Activated T-helper 17 cell treated with anti-CD3 and anti-CD28 coated beads, Interleukin-2, amount 50 U/mL, for 72 hours (primary cell): ENCODE measurements at regions not wholly inside any gene's neighbourhood (a gene's known extent, or its start where the extent isn't known, plus 50 kb on each side); places are given as distances from the start of the nearest gene placed in this dataset.
A peak's percentile ranks its signal among the peaks of the same experiment; 100 is the strongest.

Source experiments
- ATAC-seq: fragments of 150-1000 bp; cut with Tn5 transposase; replicated peaks from 2 replicates; pipeline ENCODE4 v1.10.0; 2021; ENCODE audit warnings: mild to moderate bottlenecking, moderate library complexity
- H3K27ac Mint-ChIP-seq: one replicate; pipeline ENCODE4 v1.8.0; 2022; ENCODE audit warnings: mixed read lengths
- H3K27me3 Mint-ChIP-seq: one replicate; pipeline ENCODE4 v1.8.0; 2022; ENCODE audit warnings: mixed read lengths
- H3K36me3 Mint-ChIP-seq: one replicate; pipeline ENCODE4 v1.8.0; 2022; ENCODE audit warnings: low read depth, mild to moderate bottlenecking, mixed read lengths
- H3K4me1 Mint-ChIP-seq: one replicate; pipeline ENCODE4 v1.8.0; 2022; ENCODE audit warnings: mixed read lengths
- H3K4me3 Mint-ChIP-seq: one replicate; pipeline ENCODE4 v1.8.0; 2022; ENCODE audit warnings: mild to moderate bottlenecking, mixed read lengths
- H3K9me3 Mint-ChIP-seq: one replicate; pipeline ENCODE4 v1.8.0; 2022; ENCODE audit warnings: mixed read lengths

DNA sequence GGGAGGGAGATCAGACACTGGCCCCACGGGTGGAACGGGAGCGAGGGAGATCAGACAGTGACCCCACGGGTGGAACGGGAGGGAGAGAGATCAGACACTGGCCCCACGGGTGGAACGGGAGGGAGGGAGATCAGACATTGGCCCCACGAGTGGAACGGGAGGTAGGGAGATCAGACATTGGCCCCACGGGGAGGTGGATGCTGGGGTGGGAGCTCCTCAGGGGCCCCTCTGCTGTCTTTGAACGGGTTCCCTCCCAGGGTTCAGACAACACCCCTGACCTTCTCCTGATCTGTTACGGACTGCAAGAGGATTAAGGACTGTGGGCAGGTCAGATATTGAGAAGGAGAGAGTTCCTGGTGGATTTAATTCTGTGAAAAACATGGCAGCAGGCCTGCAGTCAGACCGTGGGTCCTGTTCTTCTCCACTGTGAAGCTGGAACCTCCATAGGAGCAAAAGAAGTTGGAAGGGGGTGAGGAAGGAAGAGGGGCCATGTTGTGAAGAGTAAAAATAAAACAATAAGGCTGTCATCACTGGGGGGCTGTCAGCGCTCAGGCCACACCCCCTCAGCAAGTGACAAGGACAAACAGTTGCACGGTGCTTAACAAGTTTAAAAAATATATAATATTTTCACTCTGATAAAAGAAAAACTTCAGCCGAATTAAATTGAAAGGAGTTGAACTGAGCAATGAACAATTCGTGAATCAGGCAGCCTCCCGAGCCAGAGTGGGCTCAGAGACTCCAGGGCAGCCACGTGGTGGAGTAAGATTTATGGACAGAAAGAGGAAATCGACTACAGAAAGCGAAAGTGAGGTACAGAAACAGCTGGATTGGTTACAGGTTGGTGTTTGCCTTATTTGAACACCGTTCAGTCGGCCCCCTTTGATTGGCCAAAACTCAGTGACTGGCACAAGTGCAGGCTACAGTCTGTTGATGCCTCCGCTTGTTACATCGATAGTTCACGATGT lies 348.7 kb upstream of the TNRC6C start:
- ATAC-seq = peak; percentile 97
- H3K36me3 Mint-ChIP-seq = no peaks in the 10 kb centered on the region
- peak overlapping the region; percentile 70 for H3K4me3 Mint-ChIP-seq
- no peaks in the 10 kb centered on the region for H3K9me3 Mint-ChIP-seq
- no peaks in the 10 kb centered on the region for H3K27me3 Mint-ChIP-seq
- H3K4me1 Mint-ChIP-seq = peaks cover 15% of the 10 kb centered on the region
- peak overlapping the region; percentile 81 for H3K27ac Mint-ChIP-seq

DNA sequence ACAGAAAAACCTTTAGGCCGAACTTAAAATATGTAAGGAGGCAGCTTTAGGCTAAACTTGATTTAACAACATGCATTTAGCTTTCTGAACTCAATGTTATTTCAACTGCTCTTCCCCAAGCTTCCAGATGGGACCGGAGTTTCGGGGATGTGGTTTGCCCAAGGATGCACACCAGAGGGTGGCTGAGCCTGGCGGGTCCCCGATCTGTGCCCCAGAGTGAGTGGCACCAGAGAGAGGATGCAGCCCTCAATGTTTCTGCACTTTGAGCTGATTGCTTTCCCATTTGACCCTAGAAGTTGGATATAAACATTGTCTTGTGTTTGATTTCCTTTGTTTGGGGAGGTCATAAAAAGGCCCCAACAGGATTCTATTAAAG lies 348.0 kb upstream of the TNRC6C start:
- Mint-ChIP-seq H3K4me1 (peaks cover 15% of the 10 kb centered on the region), H3K27ac (peak overlapping the region; percentile 81), H3K9me3 (no peaks in the 10 kb centered on the region), H3K4me3 (peak overlapping the region; percentile 70), H3K36me3 (no peaks in the 10 kb centered on the region), H3K27me3 (no peaks in the 10 kb centered on the region)
- peak; percentile 51 for ATAC-seq

DNA sequence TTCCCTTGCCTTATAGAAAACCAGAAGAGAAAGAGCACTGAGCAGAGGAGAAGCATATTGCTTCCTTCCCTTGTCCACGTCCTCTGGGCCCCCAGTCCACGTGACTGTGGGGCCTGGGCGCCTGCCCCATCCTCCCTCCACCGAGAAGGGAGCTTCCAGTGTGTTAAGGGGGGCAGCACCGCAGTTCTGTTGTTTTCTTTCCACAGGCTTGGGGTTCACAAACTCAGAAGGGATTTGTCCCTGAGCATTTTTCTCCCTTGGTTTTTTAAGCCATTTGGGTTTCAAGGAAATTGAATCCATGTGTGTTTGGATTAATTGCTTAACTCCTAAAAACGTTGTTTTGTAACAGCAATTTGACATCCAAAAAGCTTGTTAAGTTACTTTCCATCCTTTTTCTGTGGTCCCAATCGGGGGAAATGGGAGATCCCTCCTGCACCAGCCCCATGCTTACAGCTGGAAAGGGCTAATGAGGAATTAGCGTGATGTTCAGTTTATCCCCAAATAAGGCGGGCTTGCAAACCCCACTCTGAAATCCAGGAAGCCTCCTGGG lies 347.5 kb upstream of the TNRC6C start:
- Mint-ChIP-seq H3K27ac (peak overlapping the region; percentile 81), H3K27me3 (no peaks in the 10 kb centered on the region), H3K4me3 (peak overlapping the region; percentile 70), H3K36me3 (no peaks in the 10 kb centered on the region), H3K4me1 (peaks cover 15% of the 10 kb centered on the region), H3K9me3 (no peaks in the 10 kb centered on the region)
- no peak for ATAC-seq

DNA sequence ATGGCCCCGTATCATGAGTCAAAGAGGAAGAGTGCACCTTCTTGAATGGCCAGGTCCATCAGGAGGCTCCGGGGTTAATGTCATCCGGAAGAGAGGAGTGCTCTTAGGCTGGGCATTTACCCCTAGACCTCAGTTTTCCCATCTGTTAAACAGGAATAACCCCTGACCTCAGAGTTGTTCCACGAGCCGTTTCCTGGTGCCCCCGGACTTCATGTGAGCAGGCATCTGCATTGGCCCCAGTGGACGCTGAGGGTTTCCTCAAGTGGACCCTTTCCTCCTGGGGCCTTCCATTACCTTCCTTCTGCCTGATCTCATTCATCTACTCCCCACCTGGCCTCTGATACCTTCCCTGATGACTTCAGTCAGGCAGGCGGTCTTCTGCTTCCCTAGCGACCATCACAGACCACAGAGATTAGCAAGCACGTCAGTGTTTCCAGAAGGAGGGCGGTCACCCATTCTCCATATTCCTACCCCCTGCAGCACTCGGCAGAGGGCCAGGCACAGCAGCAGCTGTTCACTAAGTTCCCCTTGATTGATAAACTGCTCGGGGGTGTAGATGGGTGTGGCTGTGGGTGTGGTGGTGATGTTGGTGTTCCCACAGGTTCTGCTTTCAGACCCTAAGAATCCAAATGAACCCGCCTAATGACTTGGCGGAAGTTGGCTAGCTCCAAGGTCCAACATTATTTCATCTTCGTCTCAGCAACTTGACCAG lies 346.6 kb upstream of the TNRC6C start:
- Mint-ChIP-seq H3K36me3 (no peaks in the 10 kb centered on the region), H3K9me3 (no peaks in the 10 kb centered on the region), H3K27ac (no peak overlapping the region), H3K27me3 (no peaks in the 10 kb centered on the region), H3K4me3 (peak overlapping the region; percentile 70), H3K4me1 (peaks cover 15% of the 10 kb centered on the region)
- no peak for ATAC-seq

DNA sequence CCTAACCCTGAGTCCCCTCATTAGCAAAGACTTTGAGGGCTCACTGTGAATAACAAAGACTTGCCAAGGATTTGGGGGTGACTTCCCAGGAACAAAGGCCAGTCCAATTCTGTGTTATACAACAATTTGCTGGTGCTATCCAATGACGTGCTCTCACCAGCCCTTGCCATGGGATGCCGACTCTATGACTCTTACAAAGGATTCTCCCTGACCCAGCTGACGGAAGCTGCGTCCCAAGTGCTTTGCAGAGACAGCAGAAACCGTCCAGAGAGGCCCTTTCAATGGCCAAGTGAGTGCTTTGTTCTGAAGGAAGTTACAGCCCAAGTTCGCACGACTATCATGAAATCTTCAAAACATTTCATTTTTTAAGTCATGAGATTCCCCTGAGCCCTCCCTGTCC lies 345.3 kb upstream of the TNRC6C start:
- peaks cover 20% of the 10 kb centered on the region for H3K4me1 Mint-ChIP-seq
- ATAC-seq = no peak
- H3K9me3 Mint-ChIP-seq = no peaks in the 10 kb centered on the region
- no peaks in the 10 kb centered on the region for H3K36me3 Mint-ChIP-seq
- no peaks in the 10 kb centered on the region for H3K27me3 Mint-ChIP-seq
- peak overlapping the region; percentile 50 for H3K27ac Mint-ChIP-seq
- H3K4me3 Mint-ChIP-seq = no peak overlapping the region

DNA sequence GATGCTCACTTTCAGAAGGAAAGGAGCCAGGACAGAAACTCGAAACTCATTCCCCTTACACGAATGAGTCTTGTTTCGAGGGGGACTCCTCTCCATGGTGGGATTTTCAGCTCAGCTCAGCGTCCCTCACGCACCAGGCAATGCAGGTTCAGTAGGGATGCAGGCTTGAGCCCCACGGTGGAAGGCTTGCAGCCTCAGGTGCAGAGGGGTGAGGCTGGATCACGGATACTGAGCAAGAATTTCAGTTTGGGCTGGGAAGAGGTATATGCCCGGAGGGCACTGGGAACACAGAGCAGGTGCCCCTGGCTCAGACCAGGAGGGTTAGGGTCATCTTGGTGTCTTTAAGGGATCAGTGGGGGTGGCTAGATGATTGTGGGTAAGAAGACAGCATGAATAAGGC lies 344.9 kb upstream of the TNRC6C start:
- Mint-ChIP-seq H3K27me3 (peaks cover 1% of the 10 kb centered on the region), H3K36me3 (no peaks in the 10 kb centered on the region), H3K9me3 (no peaks in the 10 kb centered on the region), H3K27ac (peak overlapping the region; percentile 50), H3K4me3 (no peak overlapping the region), H3K4me1 (peaks cover 24% of the 10 kb centered on the region)
- ATAC-seq = no peak

DNA sequence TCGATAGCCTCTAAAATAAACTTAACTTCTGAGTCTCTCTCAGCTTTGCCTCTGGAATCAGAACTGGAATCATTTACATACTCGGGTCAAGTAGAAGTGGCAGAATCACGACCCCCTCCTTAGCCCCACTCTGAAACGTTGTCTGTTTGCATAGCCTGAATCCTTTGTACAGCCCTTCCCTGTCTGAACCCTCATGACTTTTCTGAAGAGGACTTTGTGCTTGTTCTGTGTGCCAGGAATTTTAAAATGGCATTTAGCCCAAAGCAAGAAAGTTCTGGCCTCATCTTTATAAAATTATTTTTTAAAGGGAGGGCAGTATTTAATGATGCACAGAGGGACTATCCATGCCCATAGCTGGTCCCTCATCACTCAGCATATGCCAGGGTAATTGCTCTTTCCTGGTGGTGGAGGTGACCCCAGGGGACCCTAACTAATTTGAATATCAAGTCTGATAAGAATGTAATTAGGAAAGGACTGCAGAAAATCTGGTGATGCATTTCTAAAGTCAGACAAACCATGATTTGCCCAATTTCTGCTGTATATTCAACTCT lies 342.7 kb upstream of the TNRC6C start:
- H3K4me3 Mint-ChIP-seq = no peak overlapping the region
- ATAC-seq = no peak
- no peaks in the 10 kb centered on the region for H3K9me3 Mint-ChIP-seq
- H3K4me1 Mint-ChIP-seq = peaks cover 12% of the 10 kb centered on the region
- no peaks in the 10 kb centered on the region for H3K36me3 Mint-ChIP-seq
- peaks cover 3% of the 10 kb centered on the region for H3K27me3 Mint-ChIP-seq
- no peak overlapping the region for H3K27ac Mint-ChIP-seq

DNA sequence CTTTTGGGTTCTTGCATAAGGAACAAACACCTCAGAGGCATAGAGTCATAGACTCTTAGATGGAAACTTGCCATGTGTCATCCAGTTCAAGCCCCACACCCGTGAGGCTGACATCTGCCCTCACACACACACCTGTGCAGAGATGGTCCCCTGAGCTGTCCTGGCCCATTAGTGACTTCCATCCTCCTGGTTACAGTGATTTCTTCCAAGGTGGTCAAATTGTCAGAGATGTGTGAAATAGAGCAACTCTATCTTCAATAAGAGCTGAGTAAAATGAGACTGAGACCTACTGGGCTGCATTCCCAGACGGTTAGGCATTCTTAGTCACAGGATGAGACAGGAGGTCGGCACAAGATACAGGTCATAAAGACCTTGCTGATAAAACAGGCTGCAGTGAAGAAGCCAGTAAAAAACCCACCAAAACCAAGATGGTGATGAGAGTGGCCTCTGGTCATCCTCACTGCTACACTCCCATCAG lies 342.2 kb upstream of the TNRC6C start:
- no peak for ATAC-seq
- Mint-ChIP-seq H3K9me3 (no peaks in the 10 kb centered on the region), H3K36me3 (no peaks in the 10 kb centered on the region), H3K27me3 (peaks cover 3% of the 10 kb centered on the region), H3K4me1 (peaks cover 12% of the 10 kb centered on the region), H3K4me3 (no peak overlapping the region), H3K27ac (no peak overlapping the region)

DNA sequence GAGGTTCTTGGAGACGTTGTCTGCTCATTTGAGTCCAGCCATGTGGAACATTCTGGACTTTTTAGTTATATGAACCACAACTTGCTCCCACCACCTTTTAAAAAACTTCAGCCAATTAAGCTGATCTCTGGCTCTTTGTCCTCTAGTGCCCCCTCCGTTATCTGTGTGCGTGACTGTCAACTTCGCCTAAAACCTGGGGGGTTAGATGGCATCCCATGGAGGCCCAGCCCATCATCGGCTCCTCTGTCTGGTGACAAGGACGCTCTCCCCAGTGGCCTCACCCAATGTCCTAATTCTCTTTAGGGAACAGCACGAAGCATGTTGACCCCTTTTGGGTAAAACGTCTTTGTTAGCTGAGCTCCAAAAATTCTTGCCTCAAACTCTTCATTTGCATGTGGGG lies 341.0 kb upstream of the TNRC6C start:
- no peak for ATAC-seq
- Mint-ChIP-seq H3K27me3 (peaks cover 3% of the 10 kb centered on the region), H3K27ac (peak overlapping the region; percentile 20), H3K4me1 (peaks cover 12% of the 10 kb centered on the region), H3K36me3 (no peaks in the 10 kb centered on the region), H3K4me3 (no peak overlapping the region), H3K9me3 (no peaks in the 10 kb centered on the region)

DNA sequence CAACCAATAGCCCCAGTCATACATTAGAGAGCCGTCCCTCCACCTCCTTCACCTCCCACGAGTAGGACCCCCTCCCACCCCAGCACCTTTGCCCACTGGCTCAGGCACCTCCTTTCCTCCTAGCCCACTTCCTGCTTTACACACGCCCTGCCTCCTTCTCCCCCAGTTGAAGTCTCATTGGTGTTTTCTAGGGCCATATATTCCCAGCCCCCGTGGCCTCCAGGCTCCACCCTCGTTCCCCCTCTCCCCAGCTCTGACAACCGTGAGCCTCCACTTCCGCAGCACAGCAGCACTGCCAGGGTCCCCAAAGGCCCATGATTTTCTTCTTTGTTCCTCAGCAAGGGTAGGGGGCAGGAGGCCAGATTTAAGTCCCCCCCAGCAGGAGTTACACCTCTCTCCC lies 340.3 kb upstream of the TNRC6C start:
- no peaks in the 10 kb centered on the region for H3K9me3 Mint-ChIP-seq
- peaks cover 12% of the 10 kb centered on the region for H3K4me1 Mint-ChIP-seq
- peak overlapping the region; percentile 20 for H3K27ac Mint-ChIP-seq
- H3K4me3 Mint-ChIP-seq = no peak overlapping the region
- no peaks in the 10 kb centered on the region for H3K36me3 Mint-ChIP-seq
- no peak for ATAC-seq
- peaks cover 3% of the 10 kb centered on the region for H3K27me3 Mint-ChIP-seq

DNA sequence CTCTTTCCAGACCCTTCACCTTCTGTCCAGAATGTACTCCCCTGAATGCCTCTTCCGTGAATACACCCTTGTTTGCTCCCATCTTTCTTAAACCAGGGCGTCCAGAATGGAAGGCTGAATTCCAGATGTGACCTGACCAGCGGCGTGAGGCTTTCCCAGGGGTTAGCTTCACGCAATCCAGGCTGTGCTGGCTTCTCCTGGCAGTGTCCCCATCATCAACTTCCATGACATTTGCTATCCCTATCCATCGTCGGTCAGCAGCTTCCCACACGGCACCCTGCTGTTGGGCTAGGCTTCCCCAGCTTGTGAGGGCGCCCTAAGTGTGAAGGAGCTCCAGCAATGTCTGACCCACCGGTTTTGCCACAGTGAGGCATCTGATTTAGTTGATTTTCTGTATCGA lies 339.8 kb upstream of the TNRC6C start:
- Mint-ChIP-seq H3K27me3 (peaks cover 3% of the 10 kb centered on the region), H3K27ac (no peak overlapping the region), H3K4me3 (no peak overlapping the region), H3K9me3 (no peaks in the 10 kb centered on the region), H3K36me3 (no peaks in the 10 kb centered on the region), H3K4me1 (peaks cover 12% of the 10 kb centered on the region)
- ATAC-seq = no peak

DNA sequence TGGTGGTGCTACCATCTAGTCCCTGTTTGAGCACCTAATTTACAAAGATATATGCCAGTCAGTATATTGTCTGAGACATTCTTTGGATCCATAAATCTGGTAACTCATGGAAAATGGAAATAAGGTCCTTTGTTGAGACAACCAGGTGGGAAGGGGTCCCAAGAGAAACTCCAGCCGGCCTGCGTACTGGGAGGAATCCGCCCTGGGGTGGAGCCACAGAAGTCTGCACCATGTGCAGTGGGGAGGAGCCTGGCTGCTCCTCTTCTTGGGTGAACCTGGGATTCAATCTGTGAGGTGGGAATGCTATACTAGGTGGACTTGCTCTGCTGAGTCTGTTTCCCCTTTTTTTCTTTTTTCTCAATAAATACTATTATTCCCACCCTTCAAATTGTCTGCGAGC lies 339.2 kb upstream of the TNRC6C start:
- no peaks in the 10 kb centered on the region for H3K36me3 Mint-ChIP-seq
- peaks cover 3% of the 10 kb centered on the region for H3K27me3 Mint-ChIP-seq
- ATAC-seq = no peak
- H3K9me3 Mint-ChIP-seq = no peaks in the 10 kb centered on the region
- H3K4me3 Mint-ChIP-seq = no peak overlapping the region
- no peak overlapping the region for H3K27ac Mint-ChIP-seq
- H3K4me1 Mint-ChIP-seq = peaks cover 12% of the 10 kb centered on the region

DNA sequence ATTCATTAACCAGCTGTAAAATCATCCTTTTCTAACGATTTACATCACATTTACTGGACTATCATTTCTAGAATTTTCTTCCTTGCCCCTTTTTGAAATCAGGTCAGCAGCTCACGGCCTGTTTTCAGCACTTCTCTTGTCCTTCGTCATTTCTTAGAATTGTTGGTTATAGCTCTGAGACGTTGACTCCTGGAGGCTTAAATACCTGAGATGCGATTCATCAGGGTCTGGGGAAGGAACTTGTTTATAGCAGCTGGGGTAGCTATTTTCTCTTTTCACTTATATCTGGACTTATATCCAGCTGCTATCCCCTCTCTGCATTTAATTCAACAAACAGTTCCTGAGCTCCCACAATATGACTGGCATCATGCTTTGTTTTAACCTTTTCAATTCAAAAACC lies 338.7 kb upstream of the TNRC6C start:
- no peaks in the 10 kb centered on the region for H3K9me3 Mint-ChIP-seq
- no peak overlapping the region for H3K4me3 Mint-ChIP-seq
- no peak for ATAC-seq
- peaks cover 3% of the 10 kb centered on the region for H3K27me3 Mint-ChIP-seq
- no peak overlapping the region for H3K27ac Mint-ChIP-seq
- H3K4me1 Mint-ChIP-seq = peaks cover 12% of the 10 kb centered on the region
- H3K36me3 Mint-ChIP-seq = no peaks in the 10 kb centered on the region

DNA sequence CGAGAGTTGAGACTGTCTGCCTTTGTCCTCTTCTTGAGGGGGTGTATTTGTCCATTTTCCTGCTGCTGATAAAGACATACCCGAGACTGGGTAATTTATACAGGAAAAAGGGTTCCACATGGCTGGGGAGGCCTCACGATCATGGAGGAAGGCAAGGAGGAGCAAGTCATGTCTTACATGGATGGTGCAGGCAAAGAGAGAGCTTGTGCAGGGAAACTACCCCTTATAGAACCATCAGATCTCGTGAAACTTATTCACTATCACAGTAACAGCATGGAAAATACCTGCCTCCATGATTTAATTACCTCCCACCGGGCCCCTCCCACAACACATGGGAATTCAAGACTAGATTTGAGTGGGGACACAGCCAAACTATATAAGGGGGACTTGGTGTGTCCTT lies 338.2 kb upstream of the TNRC6C start:
- Mint-ChIP-seq H3K27ac (no peak overlapping the region), H3K27me3 (peaks cover 3% of the 10 kb centered on the region), H3K36me3 (no peaks in the 10 kb centered on the region), H3K9me3 (no peaks in the 10 kb centered on the region), H3K4me3 (no peak overlapping the region), H3K4me1 (peaks cover 12% of the 10 kb centered on the region)
- ATAC-seq = no peak
